GM18505 (cell line): ENCODE measurements at regions not wholly inside any gene's neighbourhood (a gene's known extent, or its start where the extent isn't known, plus 50 kb on each side); places are given as distances from the start of the nearest gene placed in this dataset.
A peak's percentile ranks its signal among the peaks of the same experiment; 100 is the strongest.

Experiments
- ATAC-seq: cut with Tn5 transposase; IDR thresholded peaks from one replicate; pipeline ENCODE4 v1.9.1; 2021; ENCODE audit not compliant: unreplicated experiment
- POLR2A ChIP-seq: IDR thresholded peaks from 4 replicates; pipeline ENCODE4 v1.6.1; 2011; ENCODE audit warnings: borderline replicate concordance; ENCODE audit not compliant: insufficient read depth, insufficient read length; ENCODE audit errors: extremely low read depth

GRCh38 chr10:83647526-83647925 is 491.8 kb upstream of the GHITM start:
- TF ChIP-seq POLR2A, result no peak
- no peak for ATAC-seq

DNA sequence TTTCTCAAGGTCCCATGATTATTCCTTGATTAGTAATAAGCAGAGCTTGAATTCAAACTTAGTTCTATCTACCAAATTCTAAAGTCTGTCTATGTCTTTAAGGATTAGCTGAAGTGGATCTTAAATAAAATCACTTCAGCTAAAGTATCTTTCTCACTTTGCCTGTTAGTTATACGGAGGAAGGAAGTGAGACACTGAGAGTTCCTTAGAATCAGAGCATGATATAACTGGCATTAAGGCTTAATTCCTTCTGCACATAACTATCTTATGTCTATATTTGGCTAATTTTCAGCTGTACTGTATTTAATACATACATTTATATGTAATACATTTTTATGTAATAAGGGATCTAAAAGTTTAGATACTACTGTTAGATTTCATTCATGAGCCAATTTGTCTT is 491.1 kb upstream of the GHITM start:
- no peak for ATAC-seq
- TF ChIP-seq POLR2A, result no peak

DNA sequence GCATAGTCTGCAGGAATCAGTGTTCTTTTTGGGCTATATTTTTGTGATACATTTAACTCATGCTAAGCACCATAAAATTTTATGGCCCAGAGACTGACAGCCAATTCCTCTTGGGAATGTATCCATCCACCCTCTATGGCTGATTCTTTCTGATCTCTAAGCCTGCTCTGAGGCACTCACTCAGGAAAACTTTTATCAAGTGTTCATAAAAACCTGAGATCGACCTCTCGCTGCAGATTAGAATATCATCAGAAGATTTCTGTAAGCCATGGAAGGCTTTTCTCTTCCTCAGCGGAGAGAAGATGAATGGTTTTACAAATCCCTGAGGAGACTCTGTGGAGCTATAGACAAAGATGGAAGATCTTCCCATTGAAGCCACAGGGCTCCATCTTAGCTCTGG is 489.8 kb upstream of the GHITM start:
- no peak for ATAC-seq
- TF ChIP-seq POLR2A, result no peak

DNA sequence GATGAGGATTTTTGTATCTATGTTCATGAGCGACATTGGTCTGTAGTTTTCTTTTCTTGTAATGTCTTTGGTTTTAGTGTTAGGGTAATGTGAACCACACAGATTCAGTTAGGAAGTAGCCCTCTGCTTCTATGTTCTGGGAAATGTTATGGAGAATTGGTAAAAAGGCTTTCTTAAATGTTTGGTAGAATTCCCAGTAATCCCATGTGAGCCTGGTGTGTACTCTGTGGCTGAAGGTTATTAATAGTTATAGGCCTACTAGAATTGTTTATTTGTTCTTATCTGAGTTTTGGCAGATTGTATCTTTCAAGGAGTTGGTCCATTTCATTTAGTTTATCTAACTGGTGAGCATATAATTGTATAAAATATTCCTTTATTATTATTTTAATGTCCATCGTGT is 484.6 kb upstream of the GHITM start:
- ATAC-seq, result no peak
- TF ChIP-seq POLR2A, result no peak

DNA sequence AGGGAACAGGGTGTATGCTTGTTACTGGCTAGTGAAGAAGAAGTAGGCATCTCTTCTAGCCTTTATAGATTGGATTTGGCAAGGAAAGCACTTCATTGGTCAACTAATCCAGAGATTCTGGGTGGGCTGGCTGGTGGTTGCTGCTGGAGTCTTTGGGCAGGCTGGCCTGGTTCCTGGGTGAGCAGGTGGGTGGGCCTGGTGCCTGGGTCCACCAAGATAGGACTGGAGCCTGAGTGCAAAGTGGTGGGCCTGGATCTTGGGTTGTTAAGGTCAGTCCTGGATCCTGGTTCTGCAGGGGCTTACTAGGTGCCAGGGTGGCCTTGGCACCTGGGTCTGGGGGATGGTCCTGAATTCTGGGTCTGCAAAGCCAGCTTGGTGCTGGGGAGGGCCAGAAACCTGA is 482.4 kb upstream of the GHITM start:
- ATAC-seq, result no peak
- no peak for TF ChIP-seq POLR2A

- no peak for ATAC-seq
- TF ChIP-seq POLR2A, result no peak
These were observed 481.8 kb upstream of the GHITM start for GRCh38 chr10:83657487-83657886.

GRCh38 chr10:83663918-83664317 is 475.4 kb upstream of the GHITM start:
- TF ChIP-seq POLR2A, result no peak
- no peak for ATAC-seq

DNA sequence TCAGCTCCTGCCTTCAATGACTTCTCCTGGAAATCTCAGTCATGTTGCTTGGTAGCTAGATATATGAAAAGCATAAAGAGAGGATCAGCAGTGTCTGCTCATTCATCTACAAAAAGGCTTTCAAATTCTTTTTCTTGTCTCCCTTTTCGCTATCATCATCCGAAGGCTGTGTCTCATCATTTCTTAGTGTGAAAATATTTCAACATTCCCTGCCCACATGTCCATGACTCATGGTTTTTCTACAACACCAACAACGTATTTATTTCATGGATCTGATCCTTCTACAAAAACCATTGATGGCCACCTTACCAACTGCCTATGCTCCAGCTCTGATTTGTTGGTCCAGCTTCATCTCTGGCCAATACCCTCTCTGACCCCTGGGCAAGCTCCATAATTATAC is 472.5 kb upstream of the GHITM start:
- no peak for ATAC-seq
- no peak for TF ChIP-seq POLR2A

DNA sequence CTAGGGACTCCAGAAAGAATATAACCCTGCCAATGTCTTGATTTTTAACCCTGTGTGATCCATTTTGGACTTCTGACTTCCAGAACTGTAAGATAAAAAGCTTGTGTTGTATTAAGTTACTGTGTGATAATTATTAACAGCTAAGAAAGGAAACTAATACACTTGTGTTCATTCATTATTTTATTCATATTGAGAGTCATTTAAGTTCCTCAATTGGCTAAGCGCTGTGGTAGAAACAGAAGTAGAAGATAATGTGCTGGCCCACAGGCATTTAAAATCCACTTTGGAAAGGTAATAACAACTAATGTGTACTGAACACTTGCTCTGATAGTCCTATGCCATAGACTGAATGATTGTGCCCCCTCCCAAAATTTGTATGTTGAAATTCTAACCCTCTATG is 471.7 kb upstream of the GHITM start:
- no peak for TF ChIP-seq POLR2A
- ATAC-seq, result no peak

DNA sequence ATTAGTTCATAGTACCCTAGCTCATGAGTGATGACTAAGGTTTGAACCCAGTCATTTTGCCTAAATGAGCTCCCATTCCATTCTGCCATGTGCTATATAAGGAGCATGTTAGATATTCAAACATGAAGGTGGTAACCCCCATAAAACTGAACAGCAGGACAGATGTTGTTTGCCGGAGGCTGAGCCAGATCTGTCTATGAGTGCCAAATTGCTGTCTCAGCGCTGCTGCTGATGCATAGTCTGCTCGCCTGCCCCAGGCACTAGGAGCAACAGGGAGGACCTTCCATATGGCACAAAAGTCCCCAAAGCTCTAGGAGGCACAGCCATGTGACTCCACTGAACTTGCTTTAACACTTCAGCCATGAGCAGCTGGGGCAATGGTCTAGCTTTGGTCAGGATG is 466.0 kb upstream of the GHITM start:
- no peak for TF ChIP-seq POLR2A
- ATAC-seq, result no peak

DNA sequence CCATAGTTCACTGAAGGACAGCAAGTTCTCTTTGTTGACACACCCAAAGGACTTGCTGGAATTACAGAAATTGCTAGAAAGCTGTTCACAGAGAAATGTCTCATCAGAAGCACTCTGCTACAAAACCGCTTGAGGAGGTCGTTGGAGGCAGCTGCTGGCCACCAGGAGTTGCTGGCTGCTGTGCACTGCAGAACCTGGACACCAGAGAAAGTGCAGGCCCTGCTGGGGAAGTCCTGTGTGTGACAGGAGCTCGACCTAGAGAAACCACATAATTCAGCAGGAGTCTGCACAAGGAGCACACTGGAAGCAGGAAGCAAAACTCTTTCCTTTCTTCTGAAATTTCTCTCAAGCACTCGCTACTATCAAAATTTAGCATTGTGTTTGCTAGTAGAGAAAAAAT is 461.5 kb upstream of the GHITM start:
- TF ChIP-seq POLR2A, result no peak
- ATAC-seq, result no peak

DNA sequence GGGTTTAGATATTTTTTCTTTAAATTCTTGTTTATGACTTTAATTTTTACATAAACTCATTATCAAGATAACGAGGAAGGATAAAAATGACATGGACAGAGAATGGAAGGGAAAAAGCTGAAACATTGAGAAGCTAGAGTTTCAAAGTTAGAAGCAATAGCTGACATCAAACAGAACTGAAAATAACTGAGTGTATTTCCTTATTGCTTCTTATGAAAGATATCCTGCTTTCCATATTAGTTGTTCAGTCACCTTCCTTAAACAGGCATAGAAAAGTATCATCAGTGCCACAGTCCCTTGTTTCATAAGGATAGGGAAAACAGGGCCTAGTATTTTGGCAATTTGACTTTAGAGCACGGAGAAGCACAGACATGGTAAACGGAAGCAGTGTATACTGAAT is 460.5 kb upstream of the GHITM start:
- ATAC-seq, result no peak
- no peak for TF ChIP-seq POLR2A

DNA sequence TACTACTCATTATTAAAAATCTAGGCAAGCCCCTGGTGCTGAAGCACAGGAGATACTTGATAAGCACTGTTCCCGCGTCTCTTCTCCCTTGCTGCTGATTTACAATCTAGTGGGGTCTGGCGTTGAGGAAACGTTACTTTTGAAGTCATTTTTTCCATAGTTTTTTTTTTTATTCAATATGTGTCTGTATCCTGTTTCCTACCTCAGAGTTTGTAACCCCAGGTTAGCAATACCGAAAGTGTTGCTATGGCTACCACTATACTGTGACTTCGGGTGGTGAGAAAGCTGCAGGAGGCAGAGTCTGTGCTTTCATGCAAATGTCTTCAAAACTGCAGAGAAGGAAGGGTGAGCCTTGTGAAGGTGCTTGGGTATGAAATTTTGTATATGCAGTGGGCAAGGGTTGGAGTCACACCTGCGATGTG is 458.8 kb upstream of the GHITM start:
- TF ChIP-seq POLR2A, result no peak
- ATAC-seq, result peak; percentile 99

GRCh38 chr10:83682414-83682813 is 456.9 kb upstream of the GHITM start:
- ATAC-seq, result no peak
- no peak for TF ChIP-seq POLR2A

DNA sequence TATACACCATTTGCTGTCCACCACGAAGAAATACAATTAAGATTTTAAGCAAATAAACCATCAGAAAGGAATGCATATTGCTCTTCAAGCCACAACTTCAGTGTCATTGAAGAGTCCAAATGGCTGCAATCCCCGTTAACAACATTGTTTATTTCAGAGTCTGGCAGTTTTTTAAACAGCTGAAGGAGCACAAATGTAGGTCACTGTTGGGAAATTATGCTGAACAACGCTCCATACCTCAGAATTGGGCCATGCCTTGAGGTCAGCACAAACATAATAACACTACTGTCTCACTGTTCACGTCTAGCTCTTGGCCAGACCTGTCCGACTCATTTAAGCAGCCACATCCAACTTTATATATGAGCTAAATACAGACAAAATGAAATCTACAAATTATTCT is 453.9 kb upstream of the GHITM start:
- ATAC-seq, result no peak
- TF ChIP-seq POLR2A, result no peak
